Neural cell (in vitro differentiated cells): ENCODE measurements at regions not wholly inside any gene's neighbourhood (a gene's known extent, or its start where the extent isn't known, plus 50 kb on each side); places are given as distances from the start of the nearest gene placed in this dataset.

ENCODE experiments used
- EP300 ChIP-seq: fragments of 450-650 bp; conservative IDR thresholded peaks from 2 replicates; pipeline ENCODE4 v1.6.1; 2014; ENCODE audit warnings: antibody characterized with exemption, mild to moderate bottlenecking, moderate library complexity; ENCODE audit not compliant: poor library complexity, severe bottlenecking
- EZH2 ChIP-seq: fragments of 200-600, 300-800 bp; shearing (Covaris generic), sonication (generic); IDR thresholded peaks from 2 replicates; pipeline ENCODE4 v1.6.1; 2014; ENCODE audit warnings: antibody characterized with exemption, low read length, borderline replicate concordance, mild to moderate bottlenecking; ENCODE audit not compliant: insufficient read depth, poor library complexity, severe bottlenecking
- POLR2AphosphoS5 ChIP-seq: IDR thresholded peaks from 2 replicates; pipeline ENCODE4 v1.6.1; 2012
- RAD21 ChIP-seq: fragments of 450-650 bp; conservative IDR thresholded peaks from 2 replicates; pipeline ENCODE4 v1.6.1; 2014; ENCODE audit warnings: antibody characterized with exemption, mild to moderate bottlenecking, moderate library complexity
- SMC3 ChIP-seq: fragments of 450-650 bp; conservative IDR thresholded peaks from 2 replicates; pipeline ENCODE4 v1.6.1; 2014; ENCODE audit warnings: antibody characterized with exemption, mild to moderate bottlenecking, moderate library complexity; ENCODE audit not compliant: poor library complexity
- TF ChIP-seq, protein P1 (sequence below): fragments of 450-650 bp; IDR thresholded peaks from 2 replicates; pipeline ENCODE4 v1.5.1; 2014; ENCODE audit warnings: antibody characterized with exemption, mild to moderate bottlenecking, moderate library complexity; ENCODE audit not compliant: poor library complexity, severe bottlenecking
- TF ChIP-seq, protein P2 (sequence below): IDR thresholded peaks from 2 replicates; pipeline ENCODE4 v1.6.1; 2012; ENCODE audit warnings: borderline replicate concordance

DNA sequence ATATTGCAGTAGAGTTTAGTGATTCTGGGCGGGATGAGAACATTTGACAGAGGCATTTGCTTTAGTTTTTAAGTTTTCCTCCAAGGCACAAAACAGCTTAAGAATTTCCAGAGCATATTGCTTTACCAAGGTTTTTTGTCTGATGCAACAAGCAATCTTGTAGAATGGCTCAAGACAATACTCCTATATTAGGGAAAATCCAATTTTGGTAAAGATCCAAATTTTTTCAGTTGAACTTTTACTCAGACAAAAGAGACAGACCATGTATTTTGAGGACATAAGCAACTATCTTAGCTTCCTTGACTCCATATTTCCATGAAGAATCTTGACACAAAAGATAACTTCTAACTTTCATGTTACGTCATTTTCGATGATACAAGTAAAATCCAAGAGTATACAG is 92.3 kb upstream of the NANOS1 start:
- TF ChIP-seq, protein P1, sequence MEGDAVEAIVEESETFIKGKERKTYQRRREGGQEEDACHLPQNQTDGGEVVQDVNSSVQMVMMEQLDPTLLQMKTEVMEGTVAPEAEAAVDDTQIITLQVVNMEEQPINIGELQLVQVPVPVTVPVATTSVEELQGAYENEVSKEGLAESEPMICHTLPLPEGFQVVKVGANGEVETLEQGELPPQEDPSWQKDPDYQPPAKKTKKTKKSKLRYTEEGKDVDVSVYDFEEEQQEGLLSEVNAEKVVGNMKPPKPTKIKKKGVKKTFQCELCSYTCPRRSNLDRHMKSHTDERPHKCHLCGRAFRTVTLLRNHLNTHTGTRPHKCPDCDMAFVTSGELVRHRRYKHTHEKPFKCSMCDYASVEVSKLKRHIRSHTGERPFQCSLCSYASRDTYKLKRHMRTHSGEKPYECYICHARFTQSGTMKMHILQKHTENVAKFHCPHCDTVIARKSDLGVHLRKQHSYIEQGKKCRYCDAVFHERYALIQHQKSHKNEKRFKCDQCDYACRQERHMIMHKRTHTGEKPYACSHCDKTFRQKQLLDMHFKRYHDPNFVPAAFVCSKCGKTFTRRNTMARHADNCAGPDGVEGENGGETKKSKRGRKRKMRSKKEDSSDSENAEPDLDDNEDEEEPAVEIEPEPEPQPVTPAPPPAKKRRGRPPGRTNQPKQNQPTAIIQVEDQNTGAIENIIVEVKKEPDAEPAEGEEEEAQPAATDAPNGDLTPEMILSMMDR = no peak
- TF ChIP-seq EP300 (no peak), RAD21 (no peak), EZH2 (no peak), POLR2AphosphoS5 (no peak), SMC3 (no peak)
- TF ChIP-seq, protein P2, sequence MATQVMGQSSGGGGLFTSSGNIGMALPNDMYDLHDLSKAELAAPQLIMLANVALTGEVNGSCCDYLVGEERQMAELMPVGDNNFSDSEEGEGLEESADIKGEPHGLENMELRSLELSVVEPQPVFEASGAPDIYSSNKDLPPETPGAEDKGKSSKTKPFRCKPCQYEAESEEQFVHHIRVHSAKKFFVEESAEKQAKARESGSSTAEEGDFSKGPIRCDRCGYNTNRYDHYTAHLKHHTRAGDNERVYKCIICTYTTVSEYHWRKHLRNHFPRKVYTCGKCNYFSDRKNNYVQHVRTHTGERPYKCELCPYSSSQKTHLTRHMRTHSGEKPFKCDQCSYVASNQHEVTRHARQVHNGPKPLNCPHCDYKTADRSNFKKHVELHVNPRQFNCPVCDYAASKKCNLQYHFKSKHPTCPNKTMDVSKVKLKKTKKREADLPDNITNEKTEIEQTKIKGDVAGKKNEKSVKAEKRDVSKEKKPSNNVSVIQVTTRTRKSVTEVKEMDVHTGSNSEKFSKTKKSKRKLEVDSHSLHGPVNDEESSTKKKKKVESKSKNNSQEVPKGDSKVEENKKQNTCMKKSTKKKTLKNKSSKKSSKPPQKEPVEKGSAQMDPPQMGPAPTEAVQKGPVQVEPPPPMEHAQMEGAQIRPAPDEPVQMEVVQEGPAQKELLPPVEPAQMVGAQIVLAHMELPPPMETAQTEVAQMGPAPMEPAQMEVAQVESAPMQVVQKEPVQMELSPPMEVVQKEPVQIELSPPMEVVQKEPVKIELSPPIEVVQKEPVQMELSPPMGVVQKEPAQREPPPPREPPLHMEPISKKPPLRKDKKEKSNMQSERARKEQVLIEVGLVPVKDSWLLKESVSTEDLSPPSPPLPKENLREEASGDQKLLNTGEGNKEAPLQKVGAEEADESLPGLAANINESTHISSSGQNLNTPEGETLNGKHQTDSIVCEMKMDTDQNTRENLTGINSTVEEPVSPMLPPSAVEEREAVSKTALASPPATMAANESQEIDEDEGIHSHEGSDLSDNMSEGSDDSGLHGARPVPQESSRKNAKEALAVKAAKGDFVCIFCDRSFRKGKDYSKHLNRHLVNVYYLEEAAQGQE = no peak
